ENCODE measurements at regions not wholly inside any gene's neighbourhood (a gene's known extent, or its start where the extent isn't known, plus 50 kb on each side); places are given as distances from the start of the nearest gene placed in this dataset.
"Not testable (repeated sequence)": the region's sequence is repeated elsewhere in the genome, so short reads cannot be mapped to it uniquely, and the experiment has no call there.

DNA sequence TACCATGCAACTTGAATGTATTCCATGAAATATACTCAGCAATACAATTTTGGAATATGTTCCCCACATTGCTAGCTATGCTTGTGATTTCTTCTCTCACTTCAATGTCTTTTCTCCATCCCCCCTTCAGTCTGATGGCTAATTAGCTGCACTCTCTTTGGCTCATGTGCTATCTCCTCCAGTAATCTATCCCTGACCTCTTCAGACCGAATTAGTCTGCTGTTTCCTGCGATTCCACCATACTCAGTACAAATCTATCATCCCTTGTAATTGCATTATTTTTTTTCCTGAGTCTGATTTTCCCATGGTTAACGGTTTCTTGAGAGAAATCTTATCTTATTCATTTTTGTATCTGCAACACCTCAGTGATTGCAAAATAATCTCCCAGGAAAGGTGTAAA, 360.7 kb upstream of the CDH10 start:
- DNase-seq = no peak

DNA sequence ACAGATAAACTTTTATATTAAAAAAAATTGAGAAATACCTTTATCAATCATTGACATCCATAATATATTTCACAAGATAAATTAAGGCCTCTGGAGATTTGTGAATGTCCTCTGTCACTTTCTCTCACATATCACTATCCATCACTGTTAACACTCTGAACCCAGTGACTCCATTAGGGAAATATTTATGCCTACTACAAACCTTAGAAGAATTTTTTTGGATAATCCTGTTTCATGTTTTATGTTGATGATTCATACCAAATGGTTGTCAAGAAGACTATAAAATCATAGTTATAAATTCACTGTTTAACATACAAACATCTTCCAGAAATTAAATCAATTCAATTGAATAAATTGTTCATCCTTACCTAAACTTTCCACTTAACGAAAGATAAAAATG, 357.6 kb upstream of the CDH10 start:
- no peak for DNase-seq

DNA sequence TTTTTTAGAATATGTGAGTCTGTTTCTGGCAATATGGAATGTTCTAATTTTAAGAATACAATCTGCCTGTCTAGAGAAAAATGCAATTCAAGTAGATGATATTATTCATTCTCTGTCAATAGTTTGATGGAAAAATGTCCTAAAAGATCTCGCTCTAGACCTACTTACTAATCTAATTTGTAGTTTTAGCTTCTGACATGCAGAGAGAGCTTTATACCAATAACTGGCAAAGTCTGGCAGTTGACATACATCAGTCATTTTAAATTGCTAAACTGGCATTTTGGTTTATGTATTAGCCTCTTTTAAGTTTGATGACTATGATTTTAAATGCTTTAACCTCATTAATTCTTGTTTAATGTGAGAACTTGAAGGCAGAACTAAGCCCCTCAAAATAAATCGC, 355.0 kb upstream of the CDH10 start:
- no peak for DNase-seq

DNA sequence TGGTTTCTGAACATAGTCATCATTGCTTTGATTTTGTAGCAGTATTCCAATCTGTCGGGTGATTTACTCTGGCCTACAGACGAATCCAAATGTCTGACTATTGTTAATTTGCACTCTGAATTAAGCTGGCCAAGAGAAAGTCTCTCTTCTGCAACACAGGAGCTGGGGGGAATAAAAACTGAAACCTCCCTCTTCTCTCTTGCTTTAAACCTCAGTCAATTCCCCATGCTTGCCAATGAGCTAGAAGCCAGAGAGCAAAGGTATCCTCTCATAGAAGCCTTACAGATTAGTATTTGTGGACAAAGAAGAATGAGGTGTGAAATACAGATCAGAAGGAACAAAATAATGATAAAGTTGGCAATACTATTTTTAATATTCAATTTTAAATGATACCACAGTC, 353.9 kb upstream of the CDH10 start:
- no peak for DNase-seq

DNA sequence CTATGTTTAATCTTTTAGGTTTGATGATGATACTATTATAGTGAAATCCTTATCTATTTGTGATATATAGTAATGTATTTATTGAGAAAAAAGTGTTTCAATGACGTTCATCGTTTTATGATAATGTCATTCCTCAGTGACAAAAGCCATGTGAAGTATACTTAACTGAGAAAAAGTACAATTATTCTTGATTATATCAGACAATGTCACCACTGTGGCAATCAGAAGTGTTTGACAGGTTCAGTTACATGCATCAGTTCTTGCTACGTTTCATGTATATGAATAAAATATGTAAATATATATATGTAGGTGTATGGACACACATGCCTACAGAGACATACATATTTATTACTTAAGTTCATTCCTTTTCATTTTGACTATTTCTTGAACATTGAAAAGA, 341.5 kb upstream of the CDH10 start:
- DNase-seq = no peak

DNA sequence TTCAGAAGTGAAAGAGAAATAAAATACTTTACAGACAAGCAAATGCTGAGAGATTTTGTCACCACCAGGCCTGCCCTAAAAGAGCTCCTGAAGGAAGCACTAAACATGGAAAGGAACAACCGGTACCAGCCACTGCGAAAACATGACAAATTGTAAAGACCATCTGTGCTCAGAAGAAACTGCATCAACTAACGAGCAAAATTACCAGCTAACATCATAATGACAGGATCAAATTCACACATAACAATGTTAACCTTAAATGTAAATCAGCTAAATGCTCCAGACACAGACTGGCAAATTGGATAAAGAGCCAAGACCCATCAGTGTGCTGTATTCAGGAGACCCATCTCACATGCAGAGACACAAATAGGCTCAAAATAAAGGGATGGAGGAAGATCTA, 333.8 kb upstream of the CDH10 start:
- not testable (repeated sequence) for DNase-seq

DNA sequence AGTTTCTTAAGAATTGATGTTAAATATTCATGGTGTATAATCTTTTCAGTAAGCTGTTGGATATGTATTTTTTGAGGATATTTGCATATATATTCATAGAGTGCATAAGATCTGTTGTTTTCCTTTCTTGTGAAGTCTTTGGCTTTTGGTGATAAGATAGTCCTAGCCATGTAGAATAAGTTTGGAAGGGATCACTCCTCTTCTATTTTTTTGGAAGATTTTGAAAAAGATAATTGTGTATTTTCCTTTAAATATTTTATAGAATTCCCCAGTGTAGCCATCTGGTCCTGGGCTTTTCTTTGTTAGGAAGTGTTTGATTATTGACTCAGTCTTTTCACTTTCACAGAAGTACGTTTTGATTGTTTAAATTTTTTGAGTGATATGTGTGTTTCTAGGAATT, 318.8 kb upstream of the CDH10 start:
- DNase-seq = no peak

DNA sequence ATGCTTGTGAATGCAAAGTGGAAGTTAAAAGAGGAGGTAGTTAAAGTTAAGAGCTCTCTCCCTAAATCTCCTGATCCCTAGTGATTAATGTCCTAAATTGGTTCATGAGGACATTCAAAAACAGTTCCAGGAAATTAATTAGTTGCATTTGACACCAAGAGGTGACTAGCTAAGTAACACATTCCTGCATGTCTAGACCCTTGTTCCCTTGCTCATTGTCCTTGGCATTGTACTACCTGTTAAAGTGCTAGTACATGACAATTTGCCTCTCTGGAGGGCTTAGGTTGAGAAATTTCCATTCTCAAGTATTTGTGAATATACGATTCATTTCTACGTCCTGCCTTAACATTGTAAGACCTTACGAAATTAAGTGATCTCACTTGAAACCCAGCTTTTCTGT, 278.6 kb upstream of the CDH10 start:
- DNase-seq = no peak

DNA sequence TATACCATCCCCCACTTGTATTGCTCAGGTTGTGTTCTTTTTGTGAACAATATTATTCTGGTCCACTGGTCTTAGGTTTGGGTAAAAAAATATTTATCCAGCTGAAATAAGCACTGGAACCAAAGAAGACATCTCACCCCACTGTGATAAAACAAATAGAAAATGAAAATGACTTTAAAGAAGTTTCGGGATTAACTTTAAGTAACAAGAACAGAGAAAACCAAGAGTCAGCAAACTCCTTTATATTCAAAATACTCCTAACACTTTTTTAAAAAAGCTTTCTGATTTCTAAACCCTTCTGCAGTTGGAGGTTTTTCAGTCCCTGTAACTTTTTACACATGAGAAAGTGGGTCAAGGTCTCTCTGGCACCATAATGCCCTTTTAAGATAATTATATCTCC, 273.9 kb upstream of the CDH10 start:
- DNase-seq = no peak

DNA sequence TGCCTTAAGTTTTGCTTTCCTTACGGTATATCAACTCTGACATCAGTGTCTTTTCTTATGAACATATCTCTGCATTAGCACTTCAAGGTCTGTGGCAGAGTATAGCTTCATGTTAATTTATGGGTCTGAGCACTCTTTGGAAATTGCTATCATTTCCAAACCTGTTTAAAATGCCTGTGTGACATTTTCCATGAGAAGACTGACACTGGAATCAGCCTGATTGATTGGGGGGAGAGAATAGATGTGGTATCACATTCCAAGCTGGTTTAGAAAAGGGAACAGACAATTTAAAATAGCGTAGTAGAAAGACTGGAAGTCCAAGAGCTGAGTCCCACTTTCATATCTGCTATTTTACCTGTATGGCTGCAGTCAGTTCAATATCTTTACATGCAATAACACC, 272.1 kb upstream of the CDH10 start:
- DNase-seq = no peak

DNA sequence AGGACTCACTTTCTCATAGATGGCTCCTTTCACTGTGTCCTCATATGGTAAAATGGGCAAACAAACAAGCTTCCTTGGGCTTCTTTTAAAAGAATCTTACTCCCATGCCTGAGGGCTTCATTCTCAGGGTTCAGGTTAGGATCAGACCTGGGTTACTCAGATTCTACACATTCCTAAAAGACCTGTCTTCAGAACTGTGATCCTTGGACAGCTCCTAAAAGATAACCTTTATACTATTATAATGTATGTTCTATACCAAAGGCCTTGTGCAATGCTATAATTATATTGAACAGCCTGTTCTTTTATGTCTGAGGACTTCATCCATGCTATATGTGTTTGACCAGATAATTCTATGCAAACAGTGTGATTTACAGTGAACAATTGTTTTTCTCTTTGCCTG, 264.4 kb upstream of the CDH10 start:
- no peak for DNase-seq

DNA sequence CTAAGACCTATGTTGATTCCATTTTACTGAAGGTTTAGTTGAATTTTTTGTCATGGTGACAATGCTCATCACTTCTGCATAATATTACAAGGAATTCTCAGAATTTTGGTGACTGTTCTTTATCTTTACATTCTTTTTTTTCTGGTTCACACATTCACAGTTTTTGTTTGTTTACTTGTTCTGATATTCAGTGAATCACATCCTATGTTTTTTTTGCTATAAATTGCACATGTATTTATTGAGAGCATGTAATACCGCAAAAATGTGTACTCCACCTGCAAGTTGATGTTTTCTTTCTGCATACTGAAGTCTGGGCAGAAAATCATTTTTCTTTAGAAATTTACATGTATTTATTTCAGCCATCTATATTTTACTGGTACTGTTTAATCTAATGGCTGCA, 261.9 kb upstream of the CDH10 start:
- no peak for DNase-seq

DNA sequence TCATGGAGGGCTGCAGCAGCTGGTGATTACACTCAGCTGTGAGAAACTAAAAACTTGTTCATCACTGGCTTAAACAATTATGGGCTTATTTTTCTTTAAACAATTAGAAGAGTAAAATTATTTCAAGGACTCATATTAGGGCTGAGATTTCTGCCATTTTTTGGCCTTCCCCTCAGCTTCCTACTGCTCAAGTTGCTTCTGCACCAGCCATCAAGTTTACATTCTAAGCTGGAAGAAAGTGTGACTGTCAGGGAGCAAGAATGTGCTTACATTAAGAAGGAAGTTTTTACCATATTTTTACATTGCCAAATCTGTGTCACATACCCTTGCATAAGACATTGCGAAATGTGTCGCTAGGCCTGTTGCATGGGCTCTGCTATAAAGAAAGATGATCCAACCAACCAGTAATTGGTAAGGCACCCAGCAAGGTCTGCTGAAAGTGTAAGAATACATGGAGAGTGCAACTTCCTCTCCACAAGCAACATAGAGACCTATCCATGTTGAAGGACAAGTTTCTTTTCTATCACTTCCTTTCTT, 260.3 kb upstream of the CDH10 start:
- peak; percentile 62 for DNase-seq

DNA sequence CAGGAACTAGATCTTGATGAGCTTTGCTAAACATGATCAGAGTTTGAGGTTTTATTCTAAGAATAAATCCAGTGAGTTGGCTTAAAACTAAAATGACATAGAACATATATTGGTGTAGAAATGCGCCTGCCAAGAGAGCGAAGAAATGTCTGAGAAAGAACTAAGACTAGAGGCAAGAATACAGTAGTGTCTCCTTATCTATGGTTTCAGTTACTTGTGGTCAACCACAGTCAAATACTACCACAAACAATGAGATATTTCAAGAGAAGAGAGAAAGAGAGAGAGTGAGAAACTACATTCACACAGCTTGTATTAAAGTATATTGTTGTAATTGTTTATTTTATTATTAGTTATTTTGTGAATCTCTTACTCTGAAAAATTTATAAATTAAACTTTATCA, 254.4 kb upstream of the CDH10 start:
- peak; percentile 37 for DNase-seq

DNA sequence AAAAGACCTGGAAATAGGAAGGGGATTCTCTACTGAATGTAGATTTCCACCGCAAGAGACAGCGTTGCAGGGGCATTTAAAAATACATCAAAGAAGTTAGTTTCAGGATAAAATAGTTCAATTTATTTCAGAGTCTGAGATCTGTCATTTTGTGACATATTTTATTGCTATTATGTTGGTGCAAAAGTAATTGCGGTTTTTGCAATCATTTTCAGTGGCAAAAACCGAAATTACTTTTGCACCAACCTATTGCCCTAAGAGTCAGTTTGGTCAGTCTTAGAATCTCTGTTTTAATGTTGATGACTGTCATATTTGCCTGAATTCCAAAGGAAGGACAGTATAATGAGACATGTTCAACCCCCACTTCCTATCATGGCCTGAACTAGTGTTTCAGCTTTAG, 219.5 kb upstream of the CDH10 start:
- no peak for DNase-seq

DNA sequence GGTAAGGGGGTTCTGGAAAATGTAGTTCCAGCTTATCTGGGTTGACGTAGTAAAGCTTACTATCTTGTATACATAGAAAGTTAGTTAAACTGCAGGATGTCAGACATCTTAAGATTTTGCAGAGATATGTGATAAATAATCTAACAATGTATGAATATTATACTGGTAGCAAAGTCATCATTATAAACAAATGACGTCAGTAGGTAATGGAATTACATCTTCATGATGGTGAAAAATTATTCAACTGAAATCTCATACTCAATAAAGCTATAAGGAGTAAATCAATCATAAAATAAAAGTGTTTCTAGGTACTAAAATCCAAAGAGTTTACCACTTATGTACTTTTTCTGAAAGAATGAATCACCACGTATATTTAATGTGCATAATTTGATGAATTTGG, 217.3 kb upstream of the CDH10 start:
- DNase-seq = no peak

DNA sequence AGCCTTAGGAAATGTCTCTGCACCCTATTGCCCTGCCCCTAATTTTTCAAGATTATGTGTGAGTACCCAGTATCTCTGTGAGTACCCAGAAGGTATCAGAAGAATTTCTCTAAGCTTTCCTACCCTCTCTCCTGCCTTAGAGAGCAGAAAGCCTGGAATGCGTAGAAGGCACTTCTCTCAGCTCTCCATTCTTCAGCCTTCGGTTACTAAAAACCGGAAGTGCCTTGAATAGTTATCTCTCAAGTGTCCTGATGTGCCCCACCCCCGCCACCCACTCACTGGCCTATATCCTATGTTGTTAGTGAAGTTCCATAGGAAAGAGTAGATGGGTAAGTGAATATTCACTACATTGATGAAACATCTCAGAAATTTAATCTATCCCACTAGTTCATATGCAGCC, 210.7 kb upstream of the CDH10 start:
- DNase-seq = no peak

DNA sequence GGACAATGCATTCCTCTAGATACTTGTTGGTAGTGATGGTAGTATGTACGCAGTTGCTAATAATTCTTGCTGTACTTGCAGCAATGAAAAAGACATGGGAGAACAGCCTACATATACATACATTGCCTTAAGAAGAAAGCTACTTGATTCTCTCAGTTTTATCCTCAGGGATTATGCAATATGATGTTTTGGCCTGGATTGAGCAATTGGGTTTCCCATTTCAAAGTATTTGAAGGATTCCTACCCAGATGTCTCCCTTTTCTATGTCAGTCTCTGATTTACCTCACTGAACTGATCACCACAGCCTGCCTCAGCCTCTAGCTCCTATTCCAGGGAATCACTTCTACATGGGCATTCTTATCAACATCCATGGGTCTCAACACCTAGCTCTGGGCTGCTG, 210.1 kb upstream of the CDH10 start:
- no peak for DNase-seq

DNA sequence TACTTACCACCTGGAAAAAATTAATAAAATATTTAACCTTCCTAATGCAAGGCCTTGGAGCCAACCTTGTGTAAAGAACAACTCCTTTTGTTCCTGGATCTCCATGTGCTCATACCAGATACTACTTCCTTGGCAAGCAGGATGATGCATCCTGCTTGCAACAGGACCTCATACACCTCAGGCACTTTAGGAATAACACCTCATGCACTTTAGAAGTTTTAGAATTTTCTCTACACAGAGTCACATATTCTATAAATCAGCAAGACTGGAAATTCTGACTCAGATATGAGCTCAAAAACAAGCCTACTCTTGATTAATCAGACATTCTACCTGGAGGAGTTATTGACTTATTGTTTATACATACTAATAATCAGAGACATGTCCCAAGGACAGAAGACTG, 209.6 kb upstream of the CDH10 start:
- no peak for DNase-seq

DNA sequence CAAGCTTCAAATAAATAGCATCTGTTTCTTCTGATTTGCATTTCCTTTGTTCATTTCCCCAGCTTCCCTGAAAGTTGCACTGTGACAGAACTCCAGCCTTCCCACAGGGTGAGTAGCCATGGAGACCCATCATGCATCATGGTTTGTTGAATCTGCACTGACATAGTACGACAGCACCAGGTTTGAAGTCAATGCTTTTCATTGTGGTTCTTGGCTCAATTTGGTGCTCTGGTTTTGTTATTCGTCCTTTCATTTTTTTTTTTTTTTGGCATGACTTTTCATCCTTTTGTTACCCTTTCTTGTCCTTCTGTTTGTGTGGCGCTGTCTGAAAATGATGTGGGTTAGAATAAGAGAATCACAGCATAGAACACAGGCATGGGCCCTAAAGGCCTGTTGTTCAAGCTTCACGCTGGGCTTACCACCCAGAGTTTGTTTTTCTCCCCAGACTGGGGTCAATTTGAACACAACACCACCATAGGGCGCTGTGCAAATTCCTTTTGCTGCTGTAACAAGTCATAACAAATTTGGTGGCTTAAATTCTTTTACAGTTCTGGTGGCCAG, 206.2 kb upstream of the CDH10 start:
- DNase-seq = no peak

DNA sequence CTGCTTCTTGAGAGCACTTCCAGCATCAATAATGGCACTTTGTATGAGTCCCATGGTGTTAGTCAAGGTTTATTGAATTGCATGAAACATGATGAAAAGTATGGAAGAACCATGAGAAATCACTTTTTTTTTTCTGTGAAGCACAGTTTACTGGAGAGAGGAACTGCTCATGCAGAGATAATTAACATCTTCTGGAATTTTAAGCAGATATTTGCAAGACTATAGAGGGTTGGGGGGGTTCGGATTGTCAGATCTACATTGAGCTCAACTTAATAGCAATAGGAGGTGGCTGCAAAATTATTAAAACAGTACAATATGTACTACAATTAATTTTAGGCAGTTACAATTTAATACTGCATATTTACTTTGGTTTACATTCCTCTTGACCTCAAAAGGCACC, 204.4 kb upstream of the CDH10 start:
- no peak for DNase-seq

DNA sequence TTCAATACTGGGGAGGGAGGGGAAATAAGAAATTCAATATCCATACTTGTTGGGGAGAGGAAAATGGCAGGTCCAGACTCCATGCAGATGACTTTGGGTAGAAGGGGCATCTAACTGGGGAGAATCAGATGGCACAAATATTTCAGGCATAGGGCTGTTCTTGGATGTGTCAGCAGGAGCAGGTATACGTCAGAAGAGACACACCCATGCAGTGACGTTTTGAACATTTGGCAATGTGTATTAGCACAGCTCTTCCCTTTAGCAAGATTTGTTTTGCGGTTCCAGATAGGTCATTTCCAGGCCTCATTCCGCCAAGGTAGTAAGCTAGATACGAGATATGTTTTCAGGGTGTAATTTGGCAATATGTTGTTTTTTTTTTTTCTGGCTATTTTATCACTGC, 187.2 kb upstream of the CDH10 start:
- DNase-seq = no peak

DNA sequence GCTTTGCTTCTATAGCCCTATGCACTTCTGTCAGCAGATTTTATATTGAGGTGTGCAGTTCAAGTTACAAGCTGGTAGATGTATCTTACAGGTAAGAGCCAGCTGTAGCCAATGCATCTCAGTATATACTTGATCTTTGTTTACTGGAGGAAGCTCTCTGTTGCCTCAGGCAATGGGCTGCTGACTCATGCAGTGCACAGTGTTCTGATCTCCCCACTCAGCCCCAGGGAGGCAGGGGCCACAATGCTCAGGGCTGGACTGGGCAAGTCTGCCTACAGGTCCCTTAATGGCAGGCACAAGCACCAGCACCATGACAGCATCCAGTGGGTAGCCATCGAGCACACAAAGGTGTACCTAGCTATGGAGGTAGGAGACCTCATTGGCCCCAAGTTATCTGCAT, 178.8 kb upstream of the CDH10 start:
- DNase-seq = no peak

DNA sequence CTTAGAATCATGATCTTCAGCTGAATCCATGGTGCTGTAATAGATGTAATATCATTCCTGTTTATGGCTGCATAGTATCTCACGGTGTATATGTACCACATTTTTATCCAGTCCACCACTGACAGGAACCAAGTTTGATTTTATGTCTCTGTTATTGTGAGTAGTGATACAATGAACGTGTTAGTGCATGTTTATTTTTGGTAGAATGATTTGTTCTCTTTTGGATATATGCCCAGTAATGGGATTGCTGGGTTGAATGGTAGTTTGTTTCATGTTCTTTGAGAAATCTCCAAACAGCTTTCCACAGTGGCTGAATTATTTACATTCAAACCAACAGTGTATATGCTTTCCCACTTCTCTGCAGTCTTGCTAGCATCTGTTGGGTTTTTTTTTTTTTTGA, 175.1 kb upstream of the CDH10 start:
- no peak for DNase-seq

DNA sequence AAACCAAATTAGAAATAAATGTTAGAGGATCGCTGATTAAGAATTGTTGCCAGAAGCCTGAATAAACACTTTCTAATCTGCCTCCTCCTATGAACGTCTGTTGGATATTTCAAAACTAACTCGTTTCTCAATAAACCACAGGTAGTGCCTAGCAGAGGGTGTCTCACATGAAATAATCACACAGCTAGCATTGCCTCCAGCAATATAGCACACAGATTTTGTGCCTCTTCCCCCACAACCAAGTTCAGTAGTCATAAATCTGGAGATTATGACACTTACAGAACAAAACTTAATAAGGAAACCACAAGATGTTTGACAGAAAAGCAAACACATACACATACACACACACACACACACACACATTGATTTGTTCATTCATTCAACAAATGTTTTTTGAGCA, 173.2 kb upstream of the CDH10 start:
- DNase-seq = peak; percentile 21

DNA sequence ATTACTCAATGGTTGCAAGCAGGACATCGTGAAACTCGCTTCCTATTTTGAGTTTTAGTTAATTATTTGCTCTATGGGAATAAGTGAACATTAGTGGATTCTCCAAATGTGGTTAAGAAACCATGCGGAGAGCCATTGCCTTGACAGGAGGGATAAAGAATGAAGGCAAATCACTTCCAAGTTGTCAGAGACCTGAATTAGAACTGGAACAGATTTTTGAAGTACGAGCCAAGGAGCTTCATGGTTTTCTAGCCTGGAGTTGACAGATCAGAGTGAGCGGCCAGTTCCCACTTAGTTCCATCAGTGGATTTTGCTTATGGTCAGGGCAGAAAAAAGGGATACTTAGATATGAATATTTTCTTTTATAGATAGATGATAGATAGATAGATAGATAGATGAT, 171.4 kb upstream of the CDH10 start:
- no peak for DNase-seq
